RPMI8226 (cell line): ENCODE measurements at regions not wholly inside any gene's neighbourhood (a gene's known extent, or its start where the extent isn't known, plus 50 kb on each side); places are given as distances from the start of the nearest gene placed in this dataset.
"Not testable (repeated sequence)": the region's sequence is repeated elsewhere in the genome, so short reads cannot be mapped to it uniquely, and the experiment has no call there.

Experiments used
- DNase-seq: peaks from one replicate; pipeline ENCODE4 v3.0.0-alpha.2; 2015

GRCh38 chr18:8913606-8914403 is 188.7 kb upstream of the NDUFV2 start:
- not testable (repeated sequence) for DNase-seq

DNA sequence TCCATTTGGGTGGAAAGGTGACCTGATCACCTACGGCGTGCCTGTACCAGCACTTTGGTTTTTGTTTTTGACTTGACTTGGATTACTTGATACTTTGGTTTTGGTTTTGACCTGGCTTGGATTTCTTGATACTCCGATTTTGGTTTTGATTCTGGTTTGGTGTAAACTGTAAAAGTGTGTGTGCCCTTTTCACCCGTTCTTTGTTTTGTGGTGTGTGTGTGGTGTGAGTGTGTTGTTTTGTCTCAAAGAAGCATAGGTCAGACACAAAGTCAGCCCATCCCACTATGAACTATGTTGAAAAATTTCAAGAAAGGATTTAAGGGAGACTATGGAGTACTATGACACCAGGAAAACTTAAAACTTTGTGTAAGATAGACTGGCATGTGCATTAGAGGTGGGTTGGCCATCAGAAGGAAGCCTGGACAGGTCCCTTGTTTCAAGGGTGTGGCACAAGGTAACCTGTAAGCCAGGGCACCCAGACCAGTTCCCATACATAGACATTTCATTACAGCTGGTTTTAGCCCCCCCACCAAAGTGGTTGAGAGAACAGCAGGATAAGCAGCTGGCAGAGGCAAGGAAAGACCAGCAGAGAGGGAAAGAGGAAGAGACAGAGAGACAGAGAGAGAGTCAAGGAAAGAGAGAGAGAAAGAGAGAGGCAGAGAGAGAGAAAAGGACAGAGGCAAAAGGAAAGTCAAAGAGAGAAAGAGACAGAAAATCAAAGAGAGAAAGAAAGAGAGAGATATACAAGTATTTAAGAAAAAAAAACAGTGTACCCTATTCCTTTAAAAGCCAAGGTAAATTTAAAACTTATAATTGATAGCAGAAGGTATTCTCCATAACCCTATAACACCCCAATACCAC is 187.9 kb upstream of the NDUFV2 start:
- DNase-seq = not testable (repeated sequence)

DNA sequence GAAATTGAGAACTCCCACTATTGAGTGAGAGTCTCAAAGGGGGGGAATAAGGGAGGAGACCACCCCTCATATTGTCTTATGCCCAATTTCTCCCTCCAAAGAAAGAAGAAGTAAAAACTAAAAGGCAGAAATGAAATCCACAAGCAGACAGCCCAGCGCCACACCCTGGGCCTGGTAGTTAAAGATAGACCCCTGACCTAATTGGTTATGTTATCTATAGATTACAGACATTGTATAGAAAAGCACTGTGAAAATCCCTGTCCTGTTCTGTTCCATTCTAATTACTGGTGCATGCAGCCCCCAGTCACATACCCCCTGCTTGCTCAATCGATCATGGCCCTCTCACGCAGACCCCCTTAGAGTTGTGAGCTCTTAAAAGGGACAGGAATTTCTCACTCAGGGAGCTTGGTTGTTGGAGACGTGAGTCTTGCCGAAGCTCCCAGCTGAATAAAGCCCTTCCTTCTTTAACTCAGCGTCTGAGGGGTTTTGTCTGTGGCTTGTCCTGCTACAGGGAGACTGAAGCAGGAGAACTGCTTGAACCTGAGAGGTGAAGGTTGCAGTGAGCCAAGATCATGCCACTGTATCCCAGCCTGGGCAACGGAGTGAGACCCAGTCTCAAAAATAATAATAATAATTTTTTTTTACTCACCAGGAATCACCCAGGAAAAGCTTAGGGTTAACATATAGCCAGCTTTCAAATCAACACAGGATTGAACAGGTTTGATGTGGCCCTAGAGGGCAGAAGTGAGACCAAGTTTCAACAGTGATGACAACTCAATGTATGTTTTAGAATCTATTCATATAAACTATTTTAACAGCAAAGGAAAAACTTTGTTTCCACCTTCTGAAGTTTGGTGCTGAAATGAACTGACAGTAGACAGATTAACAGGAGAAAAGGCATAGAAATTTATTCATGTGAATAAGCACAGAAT is 181.4 kb upstream of the NDUFV2 start:
- DNase-seq = not testable (repeated sequence)

DNA sequence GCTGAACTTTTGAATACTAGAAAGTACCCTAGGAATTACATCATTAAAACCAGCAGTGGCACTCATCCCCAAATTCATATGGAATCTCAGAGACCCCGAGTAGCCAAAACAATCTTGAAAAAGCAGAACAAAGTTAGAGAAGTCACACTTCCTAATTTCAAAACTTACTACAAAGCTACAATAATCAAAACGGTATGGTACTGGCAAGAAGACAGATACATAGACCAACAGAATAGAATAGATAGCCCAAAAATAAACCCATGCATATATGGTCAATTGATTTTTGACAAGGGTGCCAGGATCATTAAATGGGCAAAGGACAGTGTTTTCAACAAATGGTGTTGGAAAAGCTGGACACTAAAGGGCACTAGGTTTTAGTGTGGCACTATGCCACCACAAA is 176.0 kb upstream of the NDUFV2 start:
- no peak for DNase-seq

DNA sequence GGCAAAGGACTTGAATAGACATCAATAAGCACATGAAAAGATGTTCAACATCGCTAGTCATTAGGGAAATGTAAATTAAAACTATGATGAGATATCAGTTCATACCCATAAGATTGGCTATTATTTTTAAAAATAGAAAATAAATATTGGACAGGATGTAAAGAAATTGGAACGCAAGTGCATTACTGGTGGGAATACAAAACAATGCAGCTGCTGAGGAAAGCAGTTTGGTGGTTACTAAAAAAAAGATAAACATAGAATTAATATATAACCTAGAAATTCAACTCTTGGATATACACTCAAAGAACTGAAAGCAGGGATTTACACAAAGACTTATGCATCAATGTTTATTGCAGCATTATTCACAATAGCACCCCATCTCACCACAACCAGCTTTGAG is 174.5 kb upstream of the NDUFV2 start:
- no peak for DNase-seq

- no peak for DNase-seq
Observed at GRCh38 chr18:8928847-8929780, 173.4 kb upstream of the NDUFV2 start.

DNA sequence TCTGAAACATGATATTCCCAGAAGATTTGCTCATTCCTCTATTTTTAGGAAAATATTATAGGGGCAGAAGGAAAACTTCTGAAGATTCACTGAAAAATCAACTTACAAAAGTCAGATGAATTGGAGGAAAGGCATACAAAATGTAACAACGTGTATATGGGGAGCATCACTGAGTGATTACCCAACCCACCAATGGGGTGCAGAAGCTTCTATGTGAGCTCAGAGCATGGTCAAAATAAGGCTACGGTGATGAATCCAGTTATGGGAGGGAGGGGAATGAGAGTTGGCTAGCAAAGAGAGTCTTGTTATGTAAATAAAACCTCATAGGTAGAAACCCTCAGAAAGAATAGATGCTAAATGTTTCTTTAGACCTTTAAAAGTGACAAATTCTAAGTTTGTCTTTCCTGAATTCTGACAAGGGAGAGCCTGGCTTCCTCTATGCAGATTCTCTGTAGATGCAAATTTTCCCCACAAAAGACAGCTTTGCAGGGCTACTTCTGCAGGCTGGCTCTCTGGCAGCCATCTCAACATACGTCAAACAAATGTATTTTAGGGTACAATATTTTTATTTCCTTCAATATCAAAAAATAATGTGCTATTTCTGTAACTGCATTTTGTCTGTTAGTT is 171.4 kb upstream of the NDUFV2 start:
- no peak for DNase-seq

- no peak for DNase-seq
Observed at GRCh38 chr18:8932866-8933265, 169.6 kb upstream of the NDUFV2 start.

- DNase-seq = no peak
Observed at GRCh38 chr18:8933714-8934284, 168.7 kb upstream of the NDUFV2 start.

DNA sequence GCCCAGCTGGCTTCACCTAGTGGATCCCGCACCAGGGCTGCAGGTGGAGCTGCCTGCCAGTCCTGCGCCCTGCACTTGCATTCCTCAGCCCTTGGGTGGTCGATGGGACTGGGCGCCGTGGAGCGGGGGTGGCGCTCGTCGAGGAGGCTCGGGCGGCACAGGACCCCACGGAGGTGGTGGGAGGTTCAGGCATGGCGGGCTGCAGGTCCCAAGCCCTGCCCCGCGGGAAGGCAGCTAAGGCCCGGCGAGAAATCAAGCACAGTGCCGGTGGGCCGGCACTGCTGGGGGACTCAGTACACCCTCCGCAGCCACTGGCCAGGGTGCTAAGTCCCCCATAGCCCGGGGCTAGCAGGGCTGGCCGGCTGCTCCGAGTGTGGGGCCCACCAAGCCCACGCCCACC is 167.2 kb upstream of the NDUFV2 start:
- DNase-seq = not testable (repeated sequence)

DNA sequence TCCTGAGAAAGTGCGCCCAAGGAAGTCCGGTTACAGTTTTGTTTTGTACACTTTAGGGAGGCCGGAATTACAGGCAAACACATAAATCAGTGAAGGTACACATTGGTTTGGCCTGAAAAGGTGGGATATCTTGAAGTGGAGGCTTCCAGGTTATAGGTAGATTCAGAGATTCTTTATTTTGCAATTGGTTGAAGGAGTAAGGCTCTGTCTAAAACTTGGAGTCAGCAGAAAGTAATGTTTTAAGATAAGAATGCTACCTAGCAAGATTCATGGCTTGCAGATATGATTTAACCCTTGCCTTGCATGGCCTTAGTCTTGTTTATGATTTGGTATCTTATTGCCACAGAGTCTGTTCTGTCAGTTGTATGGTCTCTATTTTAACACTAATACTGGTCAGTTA is 165.9 kb upstream of the NDUFV2 start:
- no peak for DNase-seq

DNA sequence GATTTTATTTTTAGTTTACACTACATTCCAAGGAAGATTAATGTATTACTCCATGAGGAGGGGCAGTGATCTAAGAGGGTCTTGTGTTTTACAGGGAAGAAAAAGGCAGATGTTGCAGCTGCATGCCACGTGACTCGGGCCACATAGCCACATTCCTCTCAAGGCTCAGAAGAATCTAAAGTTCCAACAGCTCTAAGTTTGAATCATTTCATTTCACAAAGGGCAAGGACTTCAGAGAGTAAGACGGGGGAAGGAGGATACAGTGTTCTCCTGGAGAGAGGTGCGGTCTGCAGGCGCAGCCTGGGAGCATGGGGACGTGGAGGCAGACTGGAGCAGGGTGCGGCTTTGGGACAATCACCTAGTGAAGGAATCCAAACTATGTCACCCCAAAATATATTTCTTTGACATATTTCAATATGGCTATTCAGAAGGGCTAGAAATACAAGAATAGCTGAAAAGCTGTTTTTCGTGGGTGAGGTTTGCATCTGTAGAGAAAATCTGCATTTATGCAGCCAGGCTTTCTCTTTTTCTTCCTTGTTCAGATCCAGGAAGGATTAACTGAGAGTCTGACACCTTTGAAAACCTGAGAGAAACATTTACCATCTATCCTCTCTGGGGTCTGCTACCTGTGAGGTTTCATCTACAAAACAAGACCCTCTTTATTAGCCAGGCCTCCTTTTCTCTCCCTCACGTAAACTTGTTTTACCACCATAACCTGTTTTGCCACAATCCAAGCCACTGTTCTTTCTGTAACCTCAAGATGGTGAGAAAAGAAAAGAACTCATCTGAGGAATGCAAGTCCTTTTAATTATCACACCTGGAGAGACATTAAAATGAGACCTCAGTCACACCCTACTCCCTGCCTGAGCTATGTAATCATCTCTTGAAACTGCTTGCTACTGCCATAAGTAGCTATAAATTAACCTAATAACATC is 165.1 kb upstream of the NDUFV2 start:
- no peak for DNase-seq

GRCh38 chr18:8938817-8939216 is 163.7 kb upstream of the NDUFV2 start:
- DNase-seq = no peak

DNA sequence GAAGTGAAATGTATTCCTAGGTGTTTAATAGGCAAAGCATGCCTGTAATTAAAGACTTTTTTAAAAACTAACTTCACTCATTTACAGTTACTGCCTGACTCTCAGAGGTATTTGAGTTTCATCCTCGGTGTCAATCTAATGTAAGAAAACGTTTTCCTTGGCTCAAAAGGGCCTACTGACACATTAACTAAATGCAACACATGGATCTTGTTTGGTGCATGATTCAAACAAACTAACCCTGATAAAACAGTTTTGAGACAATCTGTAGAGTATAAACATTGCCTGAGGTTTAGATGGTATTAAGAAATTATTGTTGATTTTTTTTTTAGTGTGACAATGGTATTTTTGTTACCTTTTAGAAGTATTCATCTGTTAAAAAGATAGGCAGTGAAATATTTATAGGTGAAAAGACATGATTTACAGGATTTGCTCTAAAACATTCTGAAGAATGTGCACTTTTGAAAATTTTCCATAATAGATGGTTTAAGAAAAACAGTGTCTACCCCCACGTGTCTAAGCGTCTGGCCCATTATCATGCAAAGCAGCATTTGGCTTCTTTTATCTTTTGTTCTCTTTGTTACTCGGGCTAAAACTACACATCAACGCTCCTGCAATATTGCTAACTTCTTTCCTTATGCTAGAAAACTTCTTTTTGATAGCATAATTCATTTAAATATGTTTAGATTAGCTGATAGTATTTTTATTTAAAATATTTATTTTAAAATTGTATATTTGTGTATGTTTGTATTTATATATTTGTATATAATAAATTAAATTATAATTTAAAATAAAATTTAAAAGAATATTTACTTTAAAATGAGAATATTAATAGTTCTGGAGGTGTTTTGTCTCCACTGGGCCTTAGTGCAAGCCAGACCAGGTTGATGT is 160.2 kb upstream of the NDUFV2 start:
- no peak for DNase-seq

GRCh38 chr18:8942909-8943545 is 159.5 kb upstream of the NDUFV2 start:
- DNase-seq = no peak

DNA sequence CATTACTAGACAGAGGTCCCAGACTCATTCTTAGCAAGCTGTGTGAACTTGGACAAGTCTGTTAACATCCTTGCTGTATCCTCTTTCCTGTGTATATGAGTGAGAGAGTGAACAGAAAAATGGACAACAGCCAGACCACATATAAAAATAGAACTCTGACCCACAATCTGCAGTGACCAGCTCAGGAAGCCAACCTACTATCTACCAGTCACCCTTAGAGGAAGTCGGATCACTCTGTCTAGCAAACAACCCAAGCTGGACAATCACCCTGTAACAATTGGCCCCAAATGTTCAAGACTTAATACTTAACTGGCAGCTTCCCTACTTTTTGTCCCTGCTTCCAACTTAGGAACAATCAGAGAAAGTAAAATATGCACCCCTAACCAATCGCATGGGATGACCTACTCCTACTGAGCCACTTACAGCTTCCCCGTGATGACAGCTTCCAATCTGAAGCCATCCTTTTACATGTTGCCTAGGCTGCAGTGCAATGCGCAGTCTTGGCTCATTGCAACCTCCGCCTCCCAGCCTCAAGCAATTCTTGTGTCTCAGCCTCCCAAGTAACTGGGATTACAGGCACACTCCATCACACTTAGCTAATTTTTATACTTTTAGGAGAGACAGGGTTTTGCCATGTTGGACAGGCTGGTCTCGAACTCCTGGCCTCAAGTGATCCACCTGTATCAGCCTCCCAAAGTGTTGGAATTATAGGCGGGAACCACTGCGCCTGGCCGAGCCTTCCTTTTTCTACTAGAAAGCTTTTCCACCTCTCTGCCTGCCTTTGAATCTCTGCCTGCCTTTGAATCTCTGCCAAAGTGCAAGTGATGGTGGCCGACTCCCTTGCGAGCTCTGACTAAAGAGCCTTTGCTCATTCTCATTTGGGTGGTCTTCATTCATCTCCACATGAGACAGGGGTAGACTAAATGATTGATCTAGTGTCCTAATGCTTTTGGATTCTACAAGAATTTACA is 158.3 kb upstream of the NDUFV2 start:
- no peak for DNase-seq

- no peak for DNase-seq
Observed at GRCh38 chr18:8944871-8945245, 157.6 kb upstream of the NDUFV2 start.
